ENCODE measurements at regions not wholly inside any gene's neighbourhood (a gene's known extent, or its start where the extent isn't known, plus 50 kb on each side); places are given as distances from the start of the nearest gene placed in this dataset.
"Not testable (repeated sequence)": the region's sequence is repeated elsewhere in the genome, so short reads cannot be mapped to it uniquely, and the experiment has no call there.

DNA sequence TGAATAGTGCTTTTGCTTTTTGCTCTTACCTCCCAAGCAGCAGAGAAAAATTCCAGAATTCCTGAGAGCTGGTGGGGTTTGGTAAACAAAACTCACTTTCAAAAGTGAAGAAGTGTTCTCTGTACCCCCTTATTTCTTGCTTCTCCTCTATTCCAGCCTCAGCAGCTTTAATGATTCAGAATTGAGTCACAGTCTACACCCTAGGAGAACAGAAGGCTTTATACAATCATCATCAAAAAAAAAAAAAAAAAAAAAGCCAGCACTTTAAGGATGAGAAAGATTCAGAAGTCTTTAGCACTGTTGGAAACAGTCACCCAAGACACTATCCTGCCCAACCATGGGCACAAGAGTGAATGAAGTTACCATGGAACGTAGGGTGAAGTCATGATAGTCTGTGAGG is 1583.1 kb upstream of the PCDH10 start:
- DNase-seq = no peak

DNA sequence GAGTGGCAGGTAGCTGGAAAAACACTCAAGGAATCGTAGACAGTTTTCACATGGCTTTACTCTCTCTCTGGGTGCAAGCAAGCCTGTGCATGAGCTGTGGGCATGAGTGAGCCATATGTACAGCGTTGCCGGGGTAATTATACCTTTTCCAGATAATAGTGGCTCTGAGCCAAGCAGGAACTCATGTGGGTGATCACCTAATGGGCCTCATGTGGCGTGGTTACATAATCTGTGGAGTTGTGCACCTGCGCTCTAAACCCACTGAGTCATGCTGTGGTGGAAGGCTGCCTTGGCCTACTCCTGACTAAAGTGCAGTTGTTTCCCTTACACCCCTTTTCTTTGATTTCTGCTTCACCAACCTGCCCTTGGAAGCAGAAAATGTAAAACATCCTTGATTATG is 1564.5 kb upstream of the PCDH10 start:
- no peak for DNase-seq

DNA sequence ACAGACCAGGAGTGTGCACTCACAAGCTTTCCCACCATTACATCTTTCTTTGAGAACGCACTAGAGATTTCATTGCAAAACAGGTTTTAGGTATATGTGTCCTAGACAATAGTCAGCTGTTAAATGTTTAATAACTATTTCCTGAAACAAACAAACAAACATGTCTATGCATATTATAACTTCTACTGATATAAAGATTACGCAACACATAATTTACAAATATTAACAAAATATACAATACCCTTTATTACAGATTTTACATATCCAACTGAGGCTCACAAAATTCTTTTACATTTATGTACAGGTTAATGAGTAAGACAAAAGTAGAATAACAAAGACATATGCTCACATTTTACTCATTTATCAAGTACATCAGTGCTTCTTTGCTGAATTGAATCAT is 1554.0 kb upstream of the PCDH10 start:
- DNase-seq = no peak

DNA sequence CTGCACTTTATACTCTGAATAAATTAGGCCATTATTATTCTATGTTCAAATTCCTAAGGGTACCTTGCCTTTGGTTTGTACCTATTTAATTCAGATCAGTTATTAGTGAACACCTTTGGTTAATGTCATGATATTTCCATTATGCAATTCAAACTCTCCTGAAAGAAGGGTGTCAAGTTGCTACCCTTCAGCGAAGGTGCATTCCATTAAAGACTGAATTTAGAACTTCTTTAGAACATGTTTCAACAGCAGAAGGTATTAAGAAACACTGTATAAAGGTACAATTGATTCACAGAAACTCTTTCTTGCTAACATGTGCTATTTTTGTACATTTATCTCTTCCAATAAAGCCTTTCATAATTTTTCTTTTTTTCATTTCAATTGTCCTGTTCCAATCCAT is 1545.4 kb upstream of the PCDH10 start:
- DNase-seq = no peak

DNA sequence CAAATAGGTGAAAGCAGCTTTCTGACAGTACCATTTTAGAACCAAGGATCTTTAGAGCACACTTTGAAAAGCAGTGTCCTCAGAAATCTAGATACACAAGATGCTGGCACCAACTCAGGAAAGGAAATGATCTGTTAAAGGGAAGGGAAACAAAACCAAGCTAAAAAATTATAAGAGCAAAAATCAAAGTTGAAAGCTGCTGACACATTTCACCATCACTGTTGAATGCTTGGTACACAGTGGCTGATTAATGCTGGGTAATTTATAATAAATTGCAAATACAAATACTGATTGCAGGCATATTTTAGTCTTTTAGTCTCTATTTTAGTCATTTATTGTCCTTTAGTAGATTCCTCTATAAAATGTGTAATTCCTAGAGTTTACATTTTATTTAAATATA is 1540.1 kb upstream of the PCDH10 start:
- DNase-seq = no peak

DNA sequence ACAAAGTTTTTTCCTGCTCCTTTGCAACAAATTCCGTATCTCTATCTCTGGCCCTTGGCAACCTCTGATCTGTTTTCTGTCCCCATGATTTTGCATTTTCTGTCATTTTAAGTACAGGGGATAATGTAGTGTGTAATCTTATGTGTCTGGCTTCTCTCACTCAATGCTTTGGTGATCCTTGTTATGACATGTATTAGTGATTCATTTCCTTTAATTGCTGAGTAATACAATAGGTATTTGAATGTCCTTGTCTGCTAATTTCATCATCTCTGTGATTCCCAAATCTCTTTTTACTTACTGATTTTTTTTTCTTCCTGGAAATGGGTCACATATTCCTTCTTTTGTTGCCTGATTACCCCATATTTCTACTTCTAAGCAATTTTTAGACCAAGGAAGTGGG is 1538.6 kb upstream of the PCDH10 start:
- DNase-seq = not testable (repeated sequence)

DNA sequence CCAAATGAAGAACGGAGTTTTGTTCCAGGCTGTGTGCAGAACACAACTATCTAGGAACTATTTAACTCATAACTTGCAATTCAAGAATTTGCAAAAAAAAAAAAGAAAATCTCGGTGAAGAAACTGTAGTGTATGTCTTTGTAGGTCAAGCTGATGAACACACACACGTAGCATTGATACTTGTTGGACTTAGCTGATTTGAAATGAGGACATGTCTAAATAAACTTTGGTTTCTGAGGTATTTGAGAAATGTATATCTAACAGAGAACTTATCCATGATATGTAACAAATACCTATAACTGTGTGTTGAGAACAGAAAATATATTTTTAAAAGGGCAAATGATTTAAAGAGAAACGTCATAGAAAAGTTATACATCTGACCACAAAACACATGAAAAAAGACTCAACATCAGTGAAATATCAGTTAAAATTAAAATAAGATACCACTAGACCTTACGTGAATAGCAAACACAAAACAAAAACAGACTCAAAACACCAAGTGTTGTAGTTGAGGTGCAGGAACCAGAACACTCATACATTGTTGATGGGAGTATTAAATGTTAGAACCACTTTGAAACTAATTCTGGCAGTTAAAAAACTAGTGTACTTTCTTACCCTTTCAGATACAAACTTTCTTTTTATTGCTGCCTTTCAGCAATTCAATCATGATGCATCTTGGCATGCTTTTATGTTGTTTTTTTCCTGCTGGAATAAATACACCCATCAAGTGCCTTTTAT is 1535.8 kb upstream of the PCDH10 start:
- no peak for DNase-seq

DNA sequence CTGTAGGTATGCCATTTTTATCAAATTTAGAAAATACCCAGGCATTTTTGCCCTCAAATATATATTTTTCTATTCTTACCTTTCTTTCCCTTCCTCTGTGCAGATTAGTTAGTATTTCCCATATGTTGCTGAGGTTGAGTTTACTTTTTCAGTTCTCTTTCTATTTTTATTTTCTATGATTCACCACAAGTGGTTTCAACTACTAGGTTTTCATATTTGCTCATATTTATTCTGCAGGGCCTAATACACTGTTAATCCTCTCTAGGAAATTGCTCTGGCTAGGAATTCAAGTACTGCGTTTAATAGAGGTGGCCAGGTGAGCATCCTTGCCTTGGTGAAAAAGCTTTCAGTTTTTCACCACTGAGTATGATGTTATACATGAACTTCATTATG is 1535.3 kb upstream of the PCDH10 start:
- peak in 1 of 4 experiments; percentile 35 for DNase-seq

DNA sequence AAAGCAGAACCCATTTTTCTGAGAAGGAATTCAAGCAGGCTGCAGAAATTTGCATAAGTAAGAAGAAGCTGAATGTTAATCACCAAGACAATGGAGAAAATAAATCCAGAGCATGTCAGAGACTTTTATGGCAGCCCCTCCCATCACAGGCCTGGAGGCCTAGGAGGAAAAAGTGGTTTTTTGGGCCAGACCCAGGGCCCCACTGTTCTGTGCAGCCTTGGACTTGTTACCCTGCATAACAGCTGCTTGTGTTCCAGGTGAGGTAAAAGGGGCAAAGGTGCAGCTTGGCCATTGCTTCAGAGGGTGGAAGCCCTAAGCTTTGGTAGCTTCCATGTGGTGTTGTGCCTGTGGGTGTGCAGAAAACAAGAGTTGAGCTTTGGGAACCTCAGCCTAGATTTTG is 1516.2 kb upstream of the PCDH10 start:
- no peak for DNase-seq

DNA sequence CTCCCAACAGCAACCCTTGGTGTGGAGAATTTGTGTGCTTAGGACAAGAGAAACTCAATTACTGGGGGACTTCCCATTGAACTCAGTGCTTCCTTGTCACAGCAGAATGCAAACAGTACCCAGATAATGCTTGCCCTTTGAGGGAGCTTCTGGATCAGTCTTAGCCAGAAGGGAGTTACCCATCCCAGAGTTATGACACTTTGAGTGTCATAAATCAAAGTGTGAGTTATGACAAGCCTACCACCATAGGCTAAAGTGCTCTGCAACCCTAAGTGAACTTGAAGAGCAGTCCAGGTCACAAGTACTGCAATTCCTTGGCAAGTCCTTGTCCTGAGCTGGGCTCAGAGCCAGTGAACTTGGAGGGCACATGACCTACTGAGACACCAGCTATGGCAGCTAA is 1513.9 kb upstream of the PCDH10 start:
- DNase-seq = no peak

DNA sequence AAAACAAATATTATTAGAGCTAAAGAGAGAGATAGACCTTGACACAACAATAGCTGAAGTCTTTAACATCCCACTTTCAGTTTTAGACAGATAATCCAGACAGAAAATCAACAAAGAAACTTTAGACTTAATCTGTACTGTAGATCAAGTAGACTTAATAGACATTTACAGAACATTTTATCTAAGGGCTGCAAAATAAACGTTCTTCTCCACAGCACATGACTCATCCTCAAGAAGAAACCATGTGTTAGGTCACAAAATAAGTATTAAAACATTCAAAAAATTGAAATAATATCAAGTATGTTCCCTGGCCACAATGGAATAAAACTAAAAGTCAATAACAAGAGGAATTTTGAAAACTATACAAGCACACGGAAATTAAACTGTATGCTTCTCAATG is 1510.3 kb upstream of the PCDH10 start:
- DNase-seq = no peak

DNA sequence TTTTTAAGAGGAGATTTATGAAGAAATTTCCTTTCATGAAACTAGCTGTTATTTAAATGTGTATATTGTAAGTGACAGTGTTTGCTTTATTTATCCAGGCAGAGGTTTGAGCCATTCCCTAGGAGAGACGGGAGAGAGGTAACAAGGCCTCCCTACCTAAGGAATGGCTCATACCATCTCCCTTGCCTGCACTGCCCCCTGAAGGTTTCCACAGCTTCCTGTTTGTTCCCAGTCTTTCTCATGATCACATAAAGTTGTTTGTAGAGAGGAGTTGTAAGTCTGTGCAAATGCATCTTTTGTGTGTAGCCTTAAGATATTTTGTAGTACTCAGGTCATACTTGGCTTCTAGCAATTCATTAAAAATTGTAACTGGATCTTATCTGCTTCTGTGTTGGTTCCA is 1504.5 kb upstream of the PCDH10 start:
- no peak for DNase-seq

DNA sequence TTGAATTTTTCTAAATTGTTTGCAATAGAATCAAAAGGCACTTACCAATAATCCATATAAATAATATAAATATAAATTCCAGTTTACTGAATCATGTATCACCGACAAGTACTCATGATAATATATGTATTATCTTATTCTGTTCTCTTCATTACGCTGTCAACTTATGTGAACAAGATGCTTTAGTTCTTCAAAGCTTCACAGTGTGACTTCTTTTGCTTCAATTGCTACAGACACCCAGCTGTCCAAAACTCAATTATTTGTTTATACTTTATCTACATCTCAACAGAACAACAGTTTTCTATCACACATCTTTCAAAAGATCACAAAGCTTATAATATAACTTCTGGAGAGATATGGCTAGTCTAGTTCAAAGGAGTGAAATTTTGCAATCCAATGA is 1499.9 kb upstream of the PCDH10 start:
- DNase-seq = no peak

DNA sequence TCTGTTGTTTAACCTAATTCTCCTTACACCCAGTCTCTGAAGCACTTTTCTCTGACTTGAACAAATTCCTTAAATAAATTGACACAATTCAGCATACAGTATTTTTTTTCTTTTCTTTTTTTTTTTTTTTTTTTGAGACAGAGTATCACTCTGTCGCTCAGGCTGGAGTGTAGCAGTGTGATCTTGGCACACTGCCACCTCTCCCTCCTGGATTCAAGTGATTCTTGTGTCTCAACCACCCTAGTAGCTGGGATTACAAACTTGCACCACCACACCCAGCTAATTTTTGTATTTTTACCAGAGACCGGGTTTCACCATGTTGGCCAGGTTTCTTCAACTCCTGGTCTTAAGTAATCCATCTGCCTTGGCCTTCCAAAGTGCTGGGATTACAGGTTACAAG is 1498.1 kb upstream of the PCDH10 start:
- DNase-seq = no peak

DNA sequence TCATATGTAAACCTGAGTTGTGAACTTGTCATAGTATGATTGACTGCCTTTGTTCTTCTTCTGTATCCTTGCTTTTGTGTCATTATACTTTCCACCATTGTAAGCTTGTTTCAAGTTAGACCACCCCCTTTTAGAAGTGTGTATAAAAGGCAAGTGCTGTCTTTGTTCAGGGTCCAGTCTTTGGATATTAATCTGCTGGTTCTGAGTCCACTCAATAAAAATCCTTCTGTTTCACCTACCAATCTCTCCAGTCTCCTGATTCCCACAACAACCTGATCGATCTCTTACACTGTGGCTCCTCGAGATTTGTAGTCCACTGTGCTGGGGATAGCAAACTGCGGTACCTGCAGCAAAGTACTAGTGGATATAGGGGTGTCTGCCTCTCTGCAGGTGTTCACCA is 1465.8 kb upstream of the PCDH10 start:
- not testable (repeated sequence) for DNase-seq

DNA sequence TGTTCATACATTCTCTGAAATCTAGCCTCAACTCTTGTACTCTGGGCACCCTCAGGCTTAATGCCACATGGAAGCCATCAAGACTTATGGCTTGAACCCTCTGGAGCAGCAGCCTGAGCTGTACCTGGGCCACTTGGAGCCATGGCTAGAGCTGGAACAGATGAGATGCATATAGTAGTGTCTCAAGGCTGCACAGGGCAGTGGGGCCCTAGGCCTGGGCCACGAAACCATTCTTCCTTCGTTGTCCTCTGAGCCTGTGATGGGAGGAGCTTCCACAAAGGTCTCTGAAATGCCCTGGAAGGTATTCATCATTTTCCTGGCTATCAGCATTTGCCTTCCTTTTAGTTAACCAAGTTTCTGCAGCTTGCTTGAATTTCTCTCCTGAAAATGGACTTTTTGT is 1427.2 kb upstream of the PCDH10 start:
- DNase-seq = no peak

DNA sequence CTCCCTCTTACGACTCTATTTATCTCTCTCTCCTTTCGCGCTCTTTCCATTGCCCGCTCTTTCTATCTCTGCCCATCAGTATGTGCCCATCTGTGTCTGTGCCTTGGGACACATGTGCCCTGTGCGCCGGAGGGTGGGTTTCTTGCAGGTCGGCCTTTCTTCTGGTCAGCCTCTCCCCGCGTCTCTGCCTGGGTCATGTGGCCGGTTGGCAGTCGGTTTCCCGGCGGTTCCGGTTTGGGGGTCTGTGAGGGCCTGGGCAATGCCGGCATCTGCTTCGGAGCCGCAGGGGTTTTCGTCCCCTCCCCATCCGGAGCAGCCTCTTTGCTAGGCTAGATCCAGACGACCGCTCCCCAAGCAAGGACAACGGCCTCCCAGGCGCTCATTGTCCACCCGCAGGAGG is 1426.0 kb upstream of the PCDH10 start:
- not testable (repeated sequence) for DNase-seq

DNA sequence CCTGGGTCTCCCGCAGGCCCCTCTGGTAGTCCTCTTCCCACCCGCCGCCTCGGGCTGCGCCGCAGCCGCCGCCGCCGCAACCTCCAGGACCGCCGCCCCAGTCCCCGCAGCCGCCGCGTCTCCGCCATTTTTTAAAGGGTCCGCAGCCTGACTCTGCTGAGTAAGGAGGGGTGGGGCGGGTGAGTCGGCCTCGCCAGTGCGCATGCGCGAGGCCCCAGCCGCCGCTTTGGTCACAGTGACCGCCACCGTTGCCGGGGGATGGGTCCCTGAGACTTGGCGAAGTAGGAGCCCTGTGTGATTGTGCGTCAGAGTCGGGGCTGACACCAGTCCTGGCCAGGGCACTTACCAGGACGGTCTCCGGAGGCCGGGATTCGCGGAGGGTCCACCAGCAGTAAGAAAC is 1424.2 kb upstream of the PCDH10 start:
- peak; percentile 42 to 80 (median 70) for DNase-seq

DNA sequence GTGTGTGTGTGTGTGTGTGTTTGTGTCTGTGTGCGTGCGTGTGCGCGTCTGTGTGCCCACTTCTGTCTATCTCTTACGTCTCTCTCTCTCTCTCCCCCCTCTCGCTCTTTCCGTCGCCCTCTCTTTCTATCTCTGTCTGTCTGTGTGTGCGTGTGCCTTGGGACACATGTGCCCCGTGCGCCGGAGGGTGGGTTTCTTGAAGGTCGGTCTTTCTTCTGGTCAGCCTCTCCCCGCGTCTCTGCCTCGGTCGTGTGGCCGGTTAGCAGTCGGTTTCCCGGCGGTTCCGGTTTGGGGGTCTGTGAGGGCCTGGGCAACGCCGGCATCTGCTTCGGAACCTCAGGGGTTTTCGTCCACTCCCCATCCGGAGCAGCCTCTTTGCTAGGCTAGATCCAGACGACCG is 1423.6 kb upstream of the PCDH10 start:
- not testable (repeated sequence) for DNase-seq

DNA sequence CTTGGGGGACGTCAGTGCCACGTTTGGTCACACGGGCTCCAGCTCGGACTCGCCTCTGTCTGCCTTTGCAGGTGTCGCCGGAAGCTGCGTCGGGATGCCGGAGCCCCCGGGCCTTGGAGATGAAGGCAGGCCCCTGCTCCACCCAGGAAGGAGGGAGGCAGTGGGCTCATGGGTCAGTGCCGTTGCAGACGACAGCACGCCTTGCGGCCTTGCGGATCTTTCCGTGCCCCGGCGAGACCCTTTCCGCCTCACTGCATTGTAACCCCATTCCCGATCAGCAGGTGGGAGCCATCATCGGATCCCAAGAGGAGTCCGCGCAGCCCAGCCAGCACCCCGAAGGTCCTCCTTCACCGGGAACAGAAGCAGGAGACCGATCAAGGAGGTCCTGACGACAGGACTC is 1422.2 kb upstream of the PCDH10 start:
- not testable (repeated sequence) for DNase-seq

DNA sequence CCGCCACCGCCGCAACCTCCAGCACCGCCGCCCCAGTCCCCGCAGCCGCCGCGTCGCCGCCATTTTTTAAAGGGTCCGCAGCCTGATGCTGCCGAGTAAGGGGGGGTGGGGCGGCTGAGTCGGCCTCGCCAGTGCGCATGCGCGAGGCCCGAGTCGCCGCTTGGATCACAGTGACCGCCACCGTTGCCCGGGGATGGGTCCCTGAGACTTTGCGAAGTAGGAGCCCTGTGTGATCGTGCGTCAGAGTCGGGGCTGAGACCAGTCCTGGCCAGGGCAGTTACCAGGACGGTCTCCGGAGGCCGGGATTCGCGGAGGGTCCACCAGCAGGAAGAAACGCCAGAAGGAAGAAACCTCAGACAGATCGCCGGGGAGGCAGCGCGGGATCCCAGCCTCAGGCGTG is 1421.7 kb upstream of the PCDH10 start:
- not testable (repeated sequence) for DNase-seq

DNA sequence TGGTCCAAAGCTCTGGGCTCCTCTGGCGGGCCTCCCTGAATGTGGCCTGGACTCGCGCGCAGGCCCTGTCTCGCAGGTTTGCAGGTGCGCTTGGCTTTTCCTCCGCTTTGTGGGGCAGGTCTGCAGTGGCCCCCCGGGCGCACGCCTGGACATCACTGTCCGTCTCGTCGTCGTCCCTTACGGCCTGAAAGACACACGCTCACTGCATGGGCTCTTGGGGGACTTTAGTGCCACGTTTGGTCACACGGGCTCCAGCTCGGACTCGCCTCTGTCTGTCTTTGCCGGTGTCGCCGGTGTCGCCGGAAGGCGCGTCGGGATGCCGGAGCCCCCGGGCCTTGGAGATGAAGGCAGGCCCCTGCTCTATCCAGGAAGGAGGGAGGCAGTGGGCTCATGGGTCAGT is 1419.9 kb upstream of the PCDH10 start:
- not testable (repeated sequence) for DNase-seq

DNA sequence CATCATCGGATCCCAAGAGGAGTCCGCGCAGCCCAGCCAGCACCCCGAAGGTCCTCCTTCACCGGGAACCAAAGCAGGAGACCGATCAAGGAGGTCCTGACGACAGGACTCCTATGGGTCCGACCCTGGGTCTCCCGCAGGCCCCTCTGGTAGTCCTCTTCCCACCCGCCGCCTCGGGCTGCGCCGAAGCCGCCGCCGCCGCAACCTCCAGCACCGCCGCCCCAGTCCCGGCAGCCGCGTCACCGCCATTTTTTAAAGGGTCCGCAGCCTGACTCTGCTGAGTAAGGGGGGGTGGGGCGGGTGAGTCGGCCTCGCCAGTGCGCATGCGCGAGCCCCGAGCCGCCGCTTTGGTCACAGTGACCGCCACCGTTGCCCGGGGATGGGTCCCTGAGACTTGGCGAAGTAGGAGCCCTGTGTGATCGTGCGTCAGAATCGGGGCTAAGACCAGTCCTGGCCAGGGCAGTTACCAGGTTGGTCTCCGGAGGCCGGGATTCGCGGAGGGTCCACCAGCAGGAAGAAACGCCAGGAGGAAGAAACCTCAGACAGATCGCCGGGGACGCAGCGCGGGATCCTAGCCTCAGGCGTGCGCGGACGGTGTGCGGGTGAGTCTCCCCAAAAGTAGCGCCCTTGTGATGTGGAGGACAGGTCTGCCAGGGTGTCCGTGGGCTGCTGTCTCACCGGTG is 1419.2 kb upstream of the PCDH10 start:
- DNase-seq = not testable (repeated sequence)

DNA sequence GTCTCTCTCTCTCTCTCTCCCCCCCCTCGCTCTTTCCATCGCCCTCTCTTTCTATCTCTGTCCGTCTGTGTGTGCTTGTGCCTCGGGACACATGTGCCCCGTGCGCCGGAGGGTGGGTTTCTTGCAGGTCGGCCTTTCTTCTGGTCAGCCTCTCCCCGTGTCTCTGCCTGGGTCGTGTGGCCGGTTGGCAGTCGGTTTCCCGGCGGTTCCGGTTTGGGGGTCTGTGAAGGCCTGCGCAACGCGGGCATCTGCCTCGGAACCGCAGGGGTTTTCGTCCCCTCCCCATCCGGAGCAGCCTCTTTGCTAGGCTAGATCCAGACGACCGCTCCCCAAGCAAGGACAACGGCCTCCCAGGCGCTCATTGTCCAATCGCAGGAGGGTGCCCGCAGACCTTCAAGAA is 1418.5 kb upstream of the PCDH10 start:
- not testable (repeated sequence) for DNase-seq

Measured in suppressor macrophage (primary cell).